Gastroesophageal sphincter (tissue), 3 donors: ENCODE measurements at regions not wholly inside any gene's neighbourhood (a gene's known extent, or its start where the extent isn't known, plus 50 kb on each side); places are given as distances from the start of the nearest gene placed in this dataset.

Experiments
- CTCF ChIP-seq, 4 experiments: fragments of 200-600 bp in 2 of 4; fragments of 450-650 bp in 2 of 4; sonication (generic) in 1 of 4; IDR thresholded peaks; one replicate each; pipeline ENCODE4 v1.5.1; 2017 to 2019; ENCODE audit warnings: antibody characterized with exemption in 4 of 4, mild to moderate bottlenecking in 2 of 4, moderate library complexity in 2 of 4
- POLR2A ChIP-seq, 2 donors: fragments of 450-650 bp; IDR thresholded peaks; one replicate each; pipeline ENCODE4 v1.6.1; 2017; ENCODE audit warnings: antibody characterized with exemption in 2 of 2, mild to moderate bottlenecking in 2 of 2, moderate library complexity in 1 of 2

GRCh38 chr13:107832500-107833100 is 382.7 kb downstream of the LIG4 start:
- no peak for TF ChIP-seq CTCF (IDR thresholded peaks at IDR 0.05)
- no peak for TF ChIP-seq POLR2A (IDR thresholded peaks at IDR 0.05)
